Adrenal gland (tissue), 5 donors: ENCODE measurements at regions not wholly inside any gene's neighbourhood (a gene's known extent, or its start where the extent isn't known, plus 50 kb on each side); places are given as distances from the start of the nearest gene placed in this dataset.

Experiments used
- POLR2A ChIP-seq, 2 donors: fragments of 450-650 bp; IDR thresholded peaks; one replicate each; pipeline ENCODE4 v1.6.1; 2017; ENCODE audit warnings: antibody characterized with exemption in 2 of 2, mild to moderate bottlenecking in 2 of 2, moderate library complexity in 1 of 2
- TF ChIP-seq, protein P1 (sequence below), 6 experiments: fragments of 450-650 bp in 4 of 6; fragments of 200-600 bp in 2 of 6; sonication (generic) in 1 of 6; IDR thresholded peaks; 1 replicate in 5 of 6; 2 replicates in 1 of 6; pipeline versions ENCODE4 v1.5.1 to v1.8.0; 2016 to 2021; ENCODE audit warnings: antibody characterized with exemption in 6 of 6, mild to moderate bottlenecking in 2 of 6, moderate library complexity in 1 of 6
- donor health status: DM: no; HTN: no; CAD: no.

DNA sequence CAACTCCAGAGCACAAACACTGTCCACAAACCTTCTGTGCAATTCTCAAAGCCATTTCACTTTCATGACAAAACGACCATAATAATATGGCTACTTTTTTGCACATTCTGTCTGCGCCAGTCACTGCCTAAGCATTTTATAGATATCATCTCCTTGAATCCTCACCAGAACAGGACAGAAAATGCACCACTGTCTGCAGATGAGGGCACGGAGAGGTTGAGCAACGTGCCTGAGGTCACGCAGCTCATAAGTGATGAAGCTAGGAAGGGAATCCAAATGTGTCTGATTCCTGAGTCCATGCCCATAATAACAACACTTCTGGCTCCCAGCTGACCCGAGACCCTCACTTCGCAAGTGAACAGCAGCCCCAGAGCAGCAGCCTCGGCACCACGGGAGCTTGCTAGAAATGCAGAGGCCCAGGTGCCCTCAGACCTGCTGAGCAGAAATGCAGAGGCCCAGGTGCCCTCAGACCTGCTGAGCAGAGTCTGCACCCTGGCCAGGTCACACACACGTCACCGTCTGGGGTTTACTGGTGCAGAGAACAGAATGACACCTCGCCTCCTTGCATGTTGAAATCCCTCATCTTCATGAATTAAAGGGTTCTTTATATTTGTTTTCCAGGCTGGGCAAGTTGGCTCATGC, 265.2 kb downstream of the BMP7 start:
- TF ChIP-seq, protein P1, sequence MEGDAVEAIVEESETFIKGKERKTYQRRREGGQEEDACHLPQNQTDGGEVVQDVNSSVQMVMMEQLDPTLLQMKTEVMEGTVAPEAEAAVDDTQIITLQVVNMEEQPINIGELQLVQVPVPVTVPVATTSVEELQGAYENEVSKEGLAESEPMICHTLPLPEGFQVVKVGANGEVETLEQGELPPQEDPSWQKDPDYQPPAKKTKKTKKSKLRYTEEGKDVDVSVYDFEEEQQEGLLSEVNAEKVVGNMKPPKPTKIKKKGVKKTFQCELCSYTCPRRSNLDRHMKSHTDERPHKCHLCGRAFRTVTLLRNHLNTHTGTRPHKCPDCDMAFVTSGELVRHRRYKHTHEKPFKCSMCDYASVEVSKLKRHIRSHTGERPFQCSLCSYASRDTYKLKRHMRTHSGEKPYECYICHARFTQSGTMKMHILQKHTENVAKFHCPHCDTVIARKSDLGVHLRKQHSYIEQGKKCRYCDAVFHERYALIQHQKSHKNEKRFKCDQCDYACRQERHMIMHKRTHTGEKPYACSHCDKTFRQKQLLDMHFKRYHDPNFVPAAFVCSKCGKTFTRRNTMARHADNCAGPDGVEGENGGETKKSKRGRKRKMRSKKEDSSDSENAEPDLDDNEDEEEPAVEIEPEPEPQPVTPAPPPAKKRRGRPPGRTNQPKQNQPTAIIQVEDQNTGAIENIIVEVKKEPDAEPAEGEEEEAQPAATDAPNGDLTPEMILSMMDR (IDR thresholded peaks at IDR 0.05) = no peak
- TF ChIP-seq POLR2A (IDR thresholded peaks at IDR 0.05) = no peak
